ENCODE measurements at regions not wholly inside any gene's neighbourhood (a gene's known extent, or its start where the extent isn't known, plus 50 kb on each side); places are given as distances from the start of the nearest gene placed in this dataset.
A peak's percentile ranks its signal among the peaks of the same experiment; 100 is the strongest.

GRCh38 chr2:155294358-155294757 is 595.9 kb downstream of the KCNJ3 start:
- no peak for DNase-seq (ENCODE audit: low spot score)

DNA sequence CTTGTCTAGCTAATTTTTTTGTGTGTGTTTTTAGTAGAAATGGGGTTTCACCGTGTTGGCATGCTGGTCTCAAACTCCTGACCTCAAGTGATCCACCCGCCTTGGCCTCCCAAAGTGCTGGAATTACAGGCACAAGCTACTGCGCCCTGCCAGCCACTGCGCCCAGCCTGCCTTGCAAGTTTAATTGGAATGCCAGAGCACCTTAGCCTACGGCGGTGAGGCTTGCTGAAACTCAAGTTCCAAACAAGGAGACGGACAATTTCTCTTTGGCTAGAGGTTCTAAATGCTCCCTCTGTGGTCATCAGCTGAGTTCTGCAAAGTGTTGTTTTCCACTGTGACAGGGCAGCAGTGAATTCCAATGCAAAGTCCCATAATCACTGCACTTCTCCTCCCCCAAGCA is 583.4 kb downstream of the KCNJ3 start:
- no peak for DNase-seq (ENCODE audit: low spot score)

DNA sequence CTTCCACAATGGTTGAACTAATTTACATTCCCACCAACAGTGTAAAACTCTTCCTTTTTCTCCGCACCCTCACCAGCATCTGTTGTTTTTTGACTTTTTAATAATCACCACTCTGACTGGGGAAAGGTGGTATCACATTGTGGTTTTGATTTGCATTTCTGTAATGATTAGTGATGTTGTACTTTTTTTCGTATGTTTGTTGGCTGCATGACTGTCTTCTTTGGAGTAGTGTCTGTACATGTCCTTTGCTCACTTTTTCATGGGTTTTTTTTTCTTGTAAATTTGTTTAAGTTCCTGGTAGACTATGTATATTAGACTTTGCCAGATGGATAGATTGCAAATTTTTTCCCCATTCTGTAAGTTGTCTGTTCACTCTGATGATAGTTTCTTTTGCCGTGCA is 574.8 kb downstream of the KCNJ3 start:
- no peak for DNase-seq (ENCODE audit: low spot score)

DNA sequence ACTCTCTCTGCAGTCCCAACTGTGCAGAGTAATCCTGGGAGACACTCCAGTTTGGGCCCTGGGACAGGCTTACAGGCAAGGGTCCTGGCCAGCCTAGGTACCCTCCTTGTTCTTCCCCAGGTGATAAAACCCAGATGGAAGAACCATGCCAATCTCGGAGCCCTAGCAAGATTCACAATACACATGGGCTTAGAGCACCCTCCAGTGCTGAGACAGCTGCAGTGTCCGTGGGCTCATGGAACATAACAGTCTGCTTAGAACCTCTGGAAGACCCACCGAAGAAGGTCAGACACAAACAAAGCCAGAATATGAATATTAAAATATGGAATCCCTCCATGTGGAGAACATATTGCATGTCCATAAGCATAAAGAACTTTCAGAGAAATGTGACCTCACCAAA is 568.1 kb downstream of the KCNJ3 start:
- DNase-seq (ENCODE audit: low spot score), result no peak

DNA sequence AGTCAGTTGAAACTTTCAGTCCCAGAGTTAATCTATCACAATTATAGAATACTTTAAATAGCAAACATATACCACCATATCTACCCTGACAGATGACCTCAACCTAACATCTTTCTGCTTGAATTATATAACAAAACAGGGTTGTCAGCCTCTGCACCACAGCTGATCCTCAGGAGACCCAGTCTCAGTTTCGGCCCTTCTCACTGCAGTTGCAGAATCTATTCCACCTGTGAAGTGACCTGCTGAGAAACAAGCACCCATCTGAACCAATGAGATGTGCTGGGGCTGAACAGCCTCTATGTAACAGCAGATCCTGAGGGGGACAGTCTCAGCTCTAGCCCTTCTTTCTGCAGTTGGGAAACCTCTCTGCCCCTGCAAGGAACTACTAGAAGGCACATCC is 567.6 kb downstream of the KCNJ3 start:
- no peak for DNase-seq (ENCODE audit: low spot score)

GRCh38 chr2:155256803-155257202 is 558.3 kb downstream of the KCNJ3 start:
- DNase-seq (ENCODE audit: low spot score), result no peak

- peak; percentile 0 for DNase-seq (ENCODE audit: low spot score)
Measured at GRCh38 chr2:155250800-155251199, 552.3 kb downstream of the KCNJ3 start.

DNA sequence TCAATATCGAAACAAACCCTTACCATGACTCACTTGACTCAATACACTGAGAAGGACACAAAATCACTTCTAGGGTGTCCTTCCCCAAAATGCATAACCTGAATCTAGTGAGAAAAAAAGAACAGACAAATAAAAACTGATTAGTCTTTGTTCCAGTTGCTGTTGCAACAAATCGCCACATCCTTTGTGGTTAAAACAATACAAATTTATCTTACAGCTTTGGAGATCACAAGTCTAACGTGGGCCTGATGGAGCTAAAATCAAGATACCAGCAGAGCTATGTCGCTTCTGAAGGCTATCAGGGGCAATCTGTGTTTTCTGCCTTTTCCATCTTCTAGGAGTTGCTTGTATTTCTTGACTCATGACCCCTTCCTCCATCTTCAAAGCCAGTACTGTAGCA is 541.7 kb downstream of the KCNJ3 start:
- DNase-seq (ENCODE audit: low spot score), result no peak

DNA sequence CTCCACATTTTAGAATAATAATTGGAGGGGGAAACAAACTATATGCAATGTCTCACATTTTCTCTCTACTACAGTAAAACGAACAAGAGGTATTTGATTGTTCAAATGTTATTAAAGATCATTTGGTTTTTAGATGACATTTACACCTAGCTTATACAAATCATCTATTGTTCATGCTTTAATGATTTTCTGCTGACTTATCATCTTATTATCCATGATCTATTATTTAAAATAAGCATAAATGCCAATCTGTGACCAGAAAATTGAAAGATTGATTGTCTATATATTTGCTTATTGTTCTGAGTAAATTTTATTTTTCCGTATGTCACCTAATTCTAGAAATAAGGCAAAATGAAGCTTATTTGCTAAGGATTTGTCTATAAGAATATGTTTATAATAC is 537.2 kb downstream of the KCNJ3 start:
- DNase-seq (ENCODE audit: low spot score), result no peak

GRCh38 chr2:155223781-155224406 is 525.4 kb downstream of the KCNJ3 start:
- DNase-seq (ENCODE audit: low spot score), result no peak

DNA sequence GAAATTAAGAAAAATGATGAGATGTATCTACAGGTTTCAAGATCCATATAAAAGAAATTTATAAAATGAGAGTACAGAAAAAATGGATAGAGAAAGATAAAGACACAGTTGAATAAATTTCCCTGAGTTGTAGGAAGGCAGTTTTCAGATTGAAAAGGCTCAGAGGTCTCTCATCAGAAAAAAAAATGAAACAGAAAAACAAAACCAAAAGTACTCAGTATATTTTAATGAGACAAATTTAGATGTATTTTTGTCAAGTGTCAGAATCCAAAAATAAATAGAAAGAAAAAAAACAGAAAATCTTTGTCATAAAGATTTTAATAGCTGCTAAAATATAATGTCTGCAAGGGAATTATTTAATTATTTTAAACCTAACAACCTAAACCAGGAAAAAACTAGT is 520.5 kb downstream of the KCNJ3 start:
- DNase-seq (ENCODE audit: low spot score), result no peak

DNA sequence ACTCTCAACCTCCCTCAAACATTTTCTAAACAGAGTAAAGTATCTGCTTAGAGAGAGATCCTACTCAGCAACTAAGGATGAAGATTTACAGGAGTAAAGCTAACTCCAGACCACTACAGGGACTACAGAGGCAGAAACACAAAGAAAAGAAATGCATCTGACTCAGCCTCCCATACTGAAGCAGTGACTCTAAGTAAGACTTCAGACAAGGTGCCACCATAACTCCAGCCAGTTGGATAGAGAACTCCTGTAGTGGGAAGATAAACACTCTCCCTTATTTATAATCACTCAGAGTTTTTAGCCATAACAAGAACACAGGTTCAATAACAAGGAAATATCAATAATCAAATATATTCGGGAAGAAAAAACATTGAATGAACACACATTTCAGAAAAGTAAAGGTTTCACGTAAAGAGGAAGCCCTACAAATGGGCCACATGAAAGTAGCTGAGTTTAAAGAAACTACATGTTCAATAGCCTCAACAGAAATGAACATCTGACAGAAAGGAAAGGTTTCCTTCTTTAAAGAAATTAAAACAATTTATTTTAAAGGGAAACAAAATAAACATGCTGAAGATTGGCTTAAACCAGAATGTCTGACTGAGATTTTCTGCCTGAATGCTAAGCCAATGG is 519.9 kb downstream of the KCNJ3 start:
- DNase-seq (ENCODE audit: low spot score), result no peak

GRCh38 chr2:155215037-155215707 is 516.7 kb downstream of the KCNJ3 start:
- no peak for DNase-seq (ENCODE audit: low spot score)

GRCh38 chr2:155209696-155210450 is 511.4 kb downstream of the KCNJ3 start:
- no peak for DNase-seq (ENCODE audit: low spot score)

- DNase-seq (ENCODE audit: low spot score), result no peak
Measured at GRCh38 chr2:155203178-155203577, 504.7 kb downstream of the KCNJ3 start.

- DNase-seq (ENCODE audit: low spot score), result no peak
Measured at GRCh38 chr2:155200753-155201152, 502.3 kb downstream of the KCNJ3 start.

DNA sequence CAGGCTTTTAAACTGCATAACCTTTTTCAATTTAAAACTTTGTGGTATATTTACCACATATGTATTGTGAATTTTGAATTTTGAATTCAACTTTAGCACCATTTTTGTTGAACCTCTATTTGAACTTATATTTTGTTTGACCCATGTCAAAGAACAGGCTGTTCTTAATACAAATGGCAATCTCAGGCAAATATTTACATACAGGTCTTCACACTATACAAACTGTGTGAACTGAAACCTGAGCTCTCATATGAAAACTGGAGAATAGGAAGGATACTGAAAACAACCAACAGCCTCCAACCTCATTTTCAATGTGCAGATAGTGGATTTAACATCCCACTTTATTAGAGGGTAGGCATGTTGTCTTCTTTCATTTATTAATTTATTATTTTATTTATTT is 491.8 kb downstream of the KCNJ3 start:
- no peak for DNase-seq (ENCODE audit: low spot score)

DNA sequence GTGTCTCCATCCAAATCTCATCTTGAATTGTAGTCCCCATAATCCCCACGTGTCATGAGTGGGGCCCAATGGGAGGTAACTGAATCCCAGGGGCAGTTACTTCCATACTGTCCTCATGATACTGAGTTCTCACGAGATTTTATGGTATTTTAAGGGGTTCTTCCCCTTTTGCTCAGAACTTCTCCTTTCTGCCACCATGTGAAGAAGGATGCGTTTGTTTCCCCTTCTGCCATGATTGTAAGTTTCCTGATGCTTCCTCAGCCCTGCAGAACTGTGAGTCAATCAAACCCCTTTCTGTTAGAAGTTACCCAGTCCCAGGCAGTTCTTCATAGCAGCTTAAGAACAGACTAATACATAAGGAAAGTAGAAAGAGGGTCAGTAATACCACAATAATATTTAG is 480.4 kb downstream of the KCNJ3 start:
- no peak for DNase-seq (ENCODE audit: low spot score)

GRCh38 chr2:155176345-155176744 is 477.9 kb downstream of the KCNJ3 start:
- DNase-seq (ENCODE audit: low spot score), result no peak

GRCh38 chr2:155169317-155169716 is 470.8 kb downstream of the KCNJ3 start:
- no peak for DNase-seq (ENCODE audit: low spot score)

DNA sequence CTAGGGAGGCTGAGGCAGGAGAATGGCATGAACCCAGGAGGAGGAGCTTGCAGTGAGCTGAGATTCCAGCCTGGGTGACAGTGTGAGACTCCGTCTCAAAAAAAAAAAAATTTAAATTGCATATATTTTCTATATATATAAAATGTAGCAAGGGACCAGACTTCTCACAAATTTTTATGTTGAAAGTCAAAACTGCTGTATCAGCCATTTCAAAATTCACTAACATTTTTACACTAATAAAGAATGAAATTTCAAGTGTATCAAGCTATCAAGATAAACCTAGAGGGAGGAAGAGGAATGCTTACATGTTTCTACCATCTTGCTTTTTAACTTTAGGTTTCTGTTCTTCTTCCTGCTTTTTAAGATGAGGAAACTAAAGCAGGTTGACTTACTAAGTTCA is 464.0 kb downstream of the KCNJ3 start:
- DNase-seq (ENCODE audit: low spot score), result no peak

- DNase-seq (ENCODE audit: low spot score), result no peak
Measured at GRCh38 chr2:155161314-155161713, 462.8 kb downstream of the KCNJ3 start.

- no peak for DNase-seq (ENCODE audit: low spot score)
Measured at GRCh38 chr2:155157711-155158110, 459.2 kb downstream of the KCNJ3 start.

Data from activated CD4-positive, alpha-beta T cell treated with anti-CD3 and anti-CD28 coated beads, Interleukin-2, Interleukin-4, amounts not matched to agents 100 ng/mL and 50 ng/mL, durations not matched to agents 16 hours and 8 hours (primary cell).